GM19043 (cell line): ENCODE measurements at regions not wholly inside any gene's neighbourhood (a gene's known extent, or its start where the extent isn't known, plus 50 kb on each side); places are given as distances from the start of the nearest gene placed in this dataset.
"Not testable (repeated sequence)": the region's sequence is repeated elsewhere in the genome, so short reads cannot be mapped to it uniquely, and the experiment has no call there.

ENCODE experiments used
- ATAC-seq: cut with Tn5 transposase; IDR thresholded peaks from one replicate; pipeline ENCODE4 v1.9.1; 2021; ENCODE audit warnings: low read depth; ENCODE audit not compliant: unreplicated experiment

DNA sequence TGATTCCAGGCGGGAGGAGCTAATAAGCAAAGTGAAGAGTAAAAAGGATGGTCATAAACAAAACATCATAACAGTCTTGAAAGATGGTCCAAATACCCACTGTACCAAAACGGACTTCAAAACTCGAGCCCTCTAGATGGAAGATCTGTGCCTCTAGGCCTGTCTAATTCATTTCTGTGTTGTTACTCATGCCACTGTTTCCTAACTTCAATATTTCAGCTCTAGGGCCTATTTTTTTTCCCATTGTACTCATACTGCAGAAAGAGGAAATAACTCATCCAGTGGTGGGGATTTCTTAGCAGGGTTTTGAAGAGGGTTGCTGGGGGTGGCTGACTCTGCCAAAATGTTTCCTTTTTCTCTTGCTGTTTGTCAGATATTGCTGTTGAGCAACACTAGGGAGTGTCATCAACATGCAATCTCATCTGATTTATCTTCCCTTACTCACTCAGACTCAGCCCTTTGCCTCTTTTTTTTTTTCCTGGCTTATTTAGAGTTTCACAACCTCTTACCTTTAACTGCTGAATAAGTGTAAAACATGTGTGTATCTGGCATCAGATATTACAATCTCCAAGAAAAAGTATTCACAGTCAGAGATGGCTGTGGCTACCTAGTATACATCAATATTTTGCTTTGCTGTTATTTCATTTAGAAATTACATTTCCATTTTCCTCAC, 189.6 kb downstream of the DUSP6 start:
- no peak for ATAC-seq

- ATAC-seq = no peak
Measured at GRCh38 chr12:89161557-89161956, 190.7 kb downstream of the DUSP6 start.

DNA sequence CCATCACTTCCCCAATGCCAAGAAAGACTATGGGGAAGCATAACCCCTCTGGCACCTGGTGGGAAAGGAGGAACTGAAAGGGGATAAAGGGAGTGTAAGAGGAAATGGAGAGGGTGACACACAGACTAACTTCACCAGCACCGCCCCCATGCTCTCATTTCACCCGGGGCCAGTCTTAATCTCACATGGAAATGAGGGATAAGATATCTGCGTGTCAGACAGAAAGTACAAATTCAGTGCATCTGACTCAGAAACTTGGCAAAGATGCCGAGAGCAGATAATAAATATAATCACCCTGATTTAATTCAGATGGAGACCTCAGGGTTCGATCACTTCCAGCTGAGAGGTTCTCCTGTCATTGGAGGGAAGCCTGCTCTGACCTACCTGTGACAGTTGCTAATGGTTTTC, 191.6 kb downstream of the DUSP6 start:
- ATAC-seq = no peak

- ATAC-seq = no peak
Measured at GRCh38 chr12:89157413-89157812, 194.9 kb downstream of the DUSP6 start.

DNA sequence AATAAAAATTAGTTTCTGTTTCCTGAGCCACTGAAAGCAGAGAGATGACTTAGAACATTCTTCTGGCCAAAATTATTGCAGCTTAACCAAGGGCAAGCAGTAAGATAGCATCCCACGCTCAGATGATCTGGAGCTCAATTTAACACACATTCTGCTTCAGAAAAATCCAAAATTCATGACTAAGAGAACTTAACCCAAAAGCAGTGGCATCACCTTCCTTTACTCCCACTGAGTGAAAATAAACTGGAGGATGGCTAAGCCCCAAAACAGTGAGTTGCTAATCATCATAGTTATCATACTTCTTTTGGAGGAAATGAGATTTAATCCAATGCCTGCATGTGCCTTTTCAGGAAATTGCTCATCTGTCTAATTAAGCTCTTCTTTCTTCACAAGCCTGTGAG, 195.4 kb downstream of the DUSP6 start:
- ATAC-seq = no peak

GRCh38 chr12:89156340-89156739, 196.0 kb downstream of the DUSP6 start:
- no peak for ATAC-seq

GRCh38 chr12:89155826-89156225, 196.5 kb downstream of the DUSP6 start:
- ATAC-seq = no peak

- no peak for ATAC-seq
Measured at GRCh38 chr12:89154743-89155499, 197.4 kb downstream of the DUSP6 start.

- ATAC-seq = no peak
Measured at GRCh38 chr12:89153341-89153740, 199.0 kb downstream of the DUSP6 start.

DNA sequence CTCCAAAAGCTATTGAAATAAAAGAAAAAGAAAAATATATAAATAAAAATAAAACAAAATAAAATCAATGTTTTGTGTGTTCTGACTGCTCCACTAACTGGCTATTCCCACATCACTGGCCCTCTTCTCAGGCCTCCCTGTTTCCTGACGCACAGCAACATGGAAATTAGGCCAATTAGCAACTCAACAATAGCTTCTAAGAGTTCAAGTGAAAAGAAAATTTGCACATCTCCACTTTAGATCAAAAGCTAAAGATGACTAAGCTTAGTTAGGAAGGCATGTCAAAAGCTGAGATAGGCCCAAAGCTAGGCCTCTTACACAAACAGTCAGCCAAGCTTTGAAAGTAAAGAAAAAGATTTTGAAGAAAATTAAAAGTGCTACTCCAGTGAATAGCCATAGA, 200.8 kb downstream of the DUSP6 start:
- no peak for ATAC-seq

DNA sequence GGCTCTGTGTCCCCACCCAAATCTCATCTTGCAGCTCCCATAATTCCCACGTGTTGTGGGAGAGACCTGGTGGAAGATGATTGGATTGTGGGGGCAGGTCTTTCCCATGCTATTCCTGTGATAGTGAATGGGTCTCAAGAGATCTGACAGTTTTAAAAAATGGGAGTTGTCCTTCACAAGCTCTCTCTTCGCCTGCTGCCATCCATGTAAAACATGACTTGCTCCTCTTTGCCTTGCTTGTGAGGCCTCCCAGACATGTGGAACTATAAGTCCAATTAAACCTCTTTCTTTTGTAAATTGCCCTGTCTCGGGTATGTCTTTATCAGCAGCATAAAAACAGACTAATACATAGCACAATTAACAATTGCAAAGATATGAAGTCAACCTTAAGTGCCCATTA, 201.5 kb downstream of the DUSP6 start:
- not testable (repeated sequence) for ATAC-seq

DNA sequence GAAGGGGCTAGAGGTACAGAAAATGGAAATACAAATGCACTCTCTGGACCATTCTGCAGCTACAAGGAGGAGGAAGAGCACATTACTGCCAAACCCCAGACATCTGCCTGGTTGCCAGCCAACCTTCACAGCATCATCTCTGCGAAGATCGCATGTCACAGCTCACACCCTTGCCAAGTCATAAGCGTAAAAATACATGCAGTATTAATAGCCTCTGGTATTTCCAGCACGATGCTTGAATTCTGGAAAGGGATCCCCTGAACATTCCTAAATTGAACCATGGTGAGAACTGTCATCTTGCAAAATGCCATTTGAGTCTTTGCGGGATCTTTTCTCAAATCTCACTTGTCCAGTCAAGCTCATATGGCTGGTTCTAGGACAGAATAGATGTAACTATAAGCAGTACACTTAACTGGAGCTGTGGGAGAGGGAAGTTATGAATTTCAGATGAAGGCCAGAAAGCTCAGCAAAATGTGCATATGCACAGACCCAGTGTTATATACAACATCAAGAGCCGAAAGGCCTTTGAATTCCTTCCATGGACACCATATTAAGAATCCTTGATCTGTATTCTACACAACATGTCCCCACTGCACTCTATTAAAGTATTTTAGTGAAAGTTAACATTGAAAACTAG, 211.6 kb downstream of the DUSP6 start:
- ATAC-seq = no peak

- ATAC-seq = no peak
Measured at GRCh38 chr12:89140141-89140540, 212.2 kb downstream of the DUSP6 start.

- no peak for ATAC-seq
Measured at GRCh38 chr12:89139390-89139789, 212.9 kb downstream of the DUSP6 start.

GRCh38 chr12:89138048-89138852, 214.1 kb downstream of the DUSP6 start:
- ATAC-seq = no peak

- ATAC-seq = no peak
Measured at GRCh38 chr12:89135976-89136634, 216.2 kb downstream of the DUSP6 start.

DNA sequence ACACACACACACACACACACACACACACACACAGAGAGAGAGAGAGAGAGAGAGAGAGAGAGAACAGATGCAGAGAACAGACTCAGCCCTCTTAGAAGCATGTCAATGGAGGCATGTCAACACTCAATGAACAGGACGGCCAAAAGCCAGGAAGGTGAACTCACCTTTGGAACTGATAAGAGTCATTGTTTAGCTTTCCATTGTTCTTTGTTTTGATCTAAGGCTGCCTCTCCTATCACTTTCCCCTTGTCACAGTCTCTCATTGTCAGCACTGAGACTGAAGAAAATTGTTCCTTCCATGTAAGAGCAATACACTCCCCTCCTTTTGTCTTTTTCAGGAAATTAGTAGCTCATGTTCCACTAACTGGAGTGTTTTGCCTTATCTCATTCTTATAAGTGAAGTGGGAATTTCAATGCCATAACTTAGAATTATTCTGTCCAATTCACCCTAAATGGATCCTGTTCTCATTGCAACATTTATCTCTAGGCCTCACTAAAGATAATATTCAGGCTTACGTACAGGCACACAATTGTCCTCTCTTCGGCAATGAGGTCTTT, 218.0 kb downstream of the DUSP6 start:
- no peak for ATAC-seq

GRCh38 chr12:89129167-89129870, 223.0 kb downstream of the DUSP6 start:
- no peak for ATAC-seq

DNA sequence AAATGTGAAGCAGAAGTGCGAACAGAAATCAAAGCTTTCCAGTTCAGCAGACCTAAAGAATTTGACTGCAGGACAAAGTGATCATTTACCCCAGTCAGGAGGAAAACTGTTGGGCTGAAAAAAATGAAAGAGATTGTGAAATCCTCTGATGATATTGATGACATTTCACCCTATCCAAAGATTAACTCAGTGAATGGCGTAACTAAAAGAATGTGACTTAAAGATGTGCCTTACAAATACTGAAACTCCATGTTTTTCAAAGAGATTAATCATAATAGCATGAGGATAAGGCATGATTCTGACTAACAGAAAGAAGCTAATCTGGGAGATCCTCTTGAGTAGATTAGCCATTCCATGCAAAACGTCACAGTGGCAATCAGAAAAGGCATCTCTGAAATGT, 225.6 kb downstream of the DUSP6 start:
- ATAC-seq = no peak

- ATAC-seq = no peak
Measured at GRCh38 chr12:89122852-89123251, 229.4 kb downstream of the DUSP6 start.
